ENCODE measurements at regions not wholly inside any gene's neighbourhood (a gene's known extent, or its start where the extent isn't known, plus 50 kb on each side); places are given as distances from the start of the nearest gene placed in this dataset.

DNA sequence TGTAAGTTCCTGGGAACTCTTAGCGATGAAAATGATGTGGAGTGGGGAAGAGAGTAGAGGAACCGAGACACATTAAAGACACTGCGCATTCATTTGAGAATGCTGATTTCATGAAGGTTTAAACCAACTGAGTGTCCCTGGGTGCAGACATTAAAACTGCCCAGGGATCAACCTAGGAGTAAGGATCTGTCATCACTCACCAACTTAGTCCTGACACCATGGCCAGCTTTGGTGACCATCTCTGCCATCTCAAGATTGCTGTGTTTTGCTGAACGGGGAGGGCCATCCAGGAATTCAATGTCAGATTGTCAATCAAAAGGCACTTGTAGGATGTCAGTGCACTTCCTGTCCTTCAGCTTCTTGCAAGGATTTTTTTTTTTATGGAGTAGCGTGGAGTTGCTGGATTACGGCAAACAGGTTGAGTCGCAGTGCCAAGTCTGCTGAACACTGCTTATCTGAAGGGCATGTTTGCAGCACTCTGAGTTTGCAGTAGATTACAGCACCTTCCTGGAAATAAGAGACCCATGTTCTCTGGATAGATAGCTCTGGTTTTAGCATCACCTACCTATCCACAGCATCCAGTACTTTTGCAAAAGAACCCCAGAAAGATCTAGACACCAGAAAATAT, 258.1 kb upstream of the IRX3 start:
- TF ChIP-seq, protein P1, sequence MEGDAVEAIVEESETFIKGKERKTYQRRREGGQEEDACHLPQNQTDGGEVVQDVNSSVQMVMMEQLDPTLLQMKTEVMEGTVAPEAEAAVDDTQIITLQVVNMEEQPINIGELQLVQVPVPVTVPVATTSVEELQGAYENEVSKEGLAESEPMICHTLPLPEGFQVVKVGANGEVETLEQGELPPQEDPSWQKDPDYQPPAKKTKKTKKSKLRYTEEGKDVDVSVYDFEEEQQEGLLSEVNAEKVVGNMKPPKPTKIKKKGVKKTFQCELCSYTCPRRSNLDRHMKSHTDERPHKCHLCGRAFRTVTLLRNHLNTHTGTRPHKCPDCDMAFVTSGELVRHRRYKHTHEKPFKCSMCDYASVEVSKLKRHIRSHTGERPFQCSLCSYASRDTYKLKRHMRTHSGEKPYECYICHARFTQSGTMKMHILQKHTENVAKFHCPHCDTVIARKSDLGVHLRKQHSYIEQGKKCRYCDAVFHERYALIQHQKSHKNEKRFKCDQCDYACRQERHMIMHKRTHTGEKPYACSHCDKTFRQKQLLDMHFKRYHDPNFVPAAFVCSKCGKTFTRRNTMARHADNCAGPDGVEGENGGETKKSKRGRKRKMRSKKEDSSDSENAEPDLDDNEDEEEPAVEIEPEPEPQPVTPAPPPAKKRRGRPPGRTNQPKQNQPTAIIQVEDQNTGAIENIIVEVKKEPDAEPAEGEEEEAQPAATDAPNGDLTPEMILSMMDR (tag by site-specific recombination; IDR thresholded peaks at IDR 0.05) = no peak
- TF ChIP-seq, protein P2, sequence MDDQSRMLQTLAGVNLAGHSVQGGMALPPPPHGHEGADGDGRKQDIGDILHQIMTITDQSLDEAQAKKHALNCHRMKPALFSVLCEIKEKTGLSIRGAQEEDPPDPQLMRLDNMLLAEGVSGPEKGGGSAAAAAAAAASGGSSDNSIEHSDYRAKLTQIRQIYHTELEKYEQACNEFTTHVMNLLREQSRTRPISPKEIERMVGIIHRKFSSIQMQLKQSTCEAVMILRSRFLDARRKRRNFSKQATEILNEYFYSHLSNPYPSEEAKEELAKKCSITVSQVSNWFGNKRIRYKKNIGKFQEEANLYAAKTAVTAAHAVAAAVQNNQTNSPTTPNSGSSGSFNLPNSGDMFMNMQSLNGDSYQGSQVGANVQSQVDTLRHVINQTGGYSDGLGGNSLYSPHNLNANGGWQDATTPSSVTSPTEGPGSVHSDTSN (CRISPR knock-in tag; IDR thresholded peaks at IDR 0.05) = no peak
- TF ChIP-seq ZNF600 (tag by site-specific recombination; IDR thresholded peaks at IDR 0.05) (no peak), ZNF274 (IDR thresholded peaks at IDR 0.05; ENCODE audit: low read length) (no peak), ZNF274 (tag by site-specific recombination; IDR thresholded peaks at IDR 0.05; ENCODE audit: borderline replicate concordance) (no peak), SCRT2 (tag by site-specific recombination; IDR thresholded peaks at IDR 0.05) (no peak), YY1 (tag by site-specific recombination; IDR thresholded peaks at IDR 0.05) (no peak), ZNF544 (tag by site-specific recombination; IDR thresholded peaks at IDR 0.05) (no peak), ZNF529 (tag by site-specific recombination; IDR thresholded peaks at IDR 0.05; ENCODE audit: insufficient replicate concordance) (no peak), ZNF155 (tag by site-specific recombination; IDR thresholded peaks at IDR 0.05) (no peak), MYNN (tag by site-specific recombination; IDR thresholded peaks at IDR 0.05; ENCODE audit: borderline replicate concordance) (no peak), KLF8 (tag by site-specific recombination; IDR thresholded peaks at IDR 0.05) (no peak), ZNF175 (tag by site-specific recombination; IDR thresholded peaks at IDR 0.05) (no peak)
- TF ChIP-seq, protein P3, sequence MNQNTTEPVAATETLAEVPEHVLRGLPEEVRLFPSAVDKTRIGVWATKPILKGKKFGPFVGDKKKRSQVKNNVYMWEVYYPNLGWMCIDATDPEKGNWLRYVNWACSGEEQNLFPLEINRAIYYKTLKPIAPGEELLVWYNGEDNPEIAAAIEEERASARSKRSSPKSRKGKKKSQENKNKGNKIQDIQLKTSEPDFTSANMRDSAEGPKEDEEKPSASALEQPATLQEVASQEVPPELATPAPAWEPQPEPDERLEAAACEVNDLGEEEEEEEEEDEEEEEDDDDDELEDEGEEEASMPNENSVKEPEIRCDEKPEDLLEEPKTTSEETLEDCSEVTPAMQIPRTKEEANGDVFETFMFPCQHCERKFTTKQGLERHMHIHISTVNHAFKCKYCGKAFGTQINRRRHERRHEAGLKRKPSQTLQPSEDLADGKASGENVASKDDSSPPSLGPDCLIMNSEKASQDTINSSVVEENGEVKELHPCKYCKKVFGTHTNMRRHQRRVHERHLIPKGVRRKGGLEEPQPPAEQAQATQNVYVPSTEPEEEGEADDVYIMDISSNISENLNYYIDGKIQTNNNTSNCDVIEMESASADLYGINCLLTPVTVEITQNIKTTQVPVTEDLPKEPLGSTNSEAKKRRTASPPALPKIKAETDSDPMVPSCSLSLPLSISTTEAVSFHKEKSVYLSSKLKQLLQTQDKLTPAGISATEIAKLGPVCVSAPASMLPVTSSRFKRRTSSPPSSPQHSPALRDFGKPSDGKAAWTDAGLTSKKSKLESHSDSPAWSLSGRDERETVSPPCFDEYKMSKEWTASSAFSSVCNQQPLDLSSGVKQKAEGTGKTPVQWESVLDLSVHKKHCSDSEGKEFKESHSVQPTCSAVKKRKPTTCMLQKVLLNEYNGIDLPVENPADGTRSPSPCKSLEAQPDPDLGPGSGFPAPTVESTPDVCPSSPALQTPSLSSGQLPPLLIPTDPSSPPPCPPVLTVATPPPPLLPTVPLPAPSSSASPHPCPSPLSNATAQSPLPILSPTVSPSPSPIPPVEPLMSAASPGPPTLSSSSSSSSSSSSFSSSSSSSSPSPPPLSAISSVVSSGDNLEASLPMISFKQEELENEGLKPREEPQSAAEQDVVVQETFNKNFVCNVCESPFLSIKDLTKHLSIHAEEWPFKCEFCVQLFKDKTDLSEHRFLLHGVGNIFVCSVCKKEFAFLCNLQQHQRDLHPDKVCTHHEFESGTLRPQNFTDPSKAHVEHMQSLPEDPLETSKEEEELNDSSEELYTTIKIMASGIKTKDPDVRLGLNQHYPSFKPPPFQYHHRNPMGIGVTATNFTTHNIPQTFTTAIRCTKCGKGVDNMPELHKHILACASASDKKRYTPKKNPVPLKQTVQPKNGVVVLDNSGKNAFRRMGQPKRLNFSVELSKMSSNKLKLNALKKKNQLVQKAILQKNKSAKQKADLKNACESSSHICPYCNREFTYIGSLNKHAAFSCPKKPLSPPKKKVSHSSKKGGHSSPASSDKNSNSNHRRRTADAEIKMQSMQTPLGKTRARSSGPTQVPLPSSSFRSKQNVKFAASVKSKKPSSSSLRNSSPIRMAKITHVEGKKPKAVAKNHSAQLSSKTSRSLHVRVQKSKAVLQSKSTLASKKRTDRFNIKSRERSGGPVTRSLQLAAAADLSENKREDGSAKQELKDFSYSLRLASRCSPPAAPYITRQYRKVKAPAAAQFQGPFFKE (tag by site-specific recombination; IDR thresholded peaks at IDR 0.05; ENCODE audit: borderline replicate concordance) = no peak
- TF ChIP-seq, protein P4, sequence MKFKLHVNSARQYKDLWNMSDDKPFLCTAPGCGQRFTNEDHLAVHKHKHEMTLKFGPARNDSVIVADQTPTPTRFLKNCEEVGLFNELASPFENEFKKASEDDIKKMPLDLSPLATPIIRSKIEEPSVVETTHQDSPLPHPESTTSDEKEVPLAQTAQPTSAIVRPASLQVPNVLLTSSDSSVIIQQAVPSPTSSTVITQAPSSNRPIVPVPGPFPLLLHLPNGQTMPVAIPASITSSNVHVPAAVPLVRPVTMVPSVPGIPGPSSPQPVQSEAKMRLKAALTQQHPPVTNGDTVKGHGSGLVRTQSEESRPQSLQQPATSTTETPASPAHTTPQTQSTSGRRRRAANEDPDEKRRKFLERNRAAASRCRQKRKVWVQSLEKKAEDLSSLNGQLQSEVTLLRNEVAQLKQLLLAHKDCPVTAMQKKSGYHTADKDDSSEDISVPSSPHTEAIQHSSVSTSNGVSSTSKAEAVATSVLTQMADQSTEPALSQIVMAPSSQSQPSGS (tag by site-specific recombination; IDR thresholded peaks at IDR 0.05; ENCODE audit: low read depth) = no peak
